ENCODE measurements at regions not wholly inside any gene's neighbourhood (a gene's known extent, or its start where the extent isn't known, plus 50 kb on each side); places are given as distances from the start of the nearest gene placed in this dataset.

GRCh38 chr1:29704430-29704829 lies 468.1 kb downstream of the PTPRU start:
- no peak for DNase-seq

- no peak for DNase-seq
Observed at GRCh38 chr1:29703596-29704370, 467.5 kb downstream of the PTPRU start.

GRCh38 chr1:29700491-29700890 lies 464.2 kb downstream of the PTPRU start:
- no peak for DNase-seq

GRCh38 chr1:29698626-29699025 lies 462.3 kb downstream of the PTPRU start:
- no peak for DNase-seq

DNA sequence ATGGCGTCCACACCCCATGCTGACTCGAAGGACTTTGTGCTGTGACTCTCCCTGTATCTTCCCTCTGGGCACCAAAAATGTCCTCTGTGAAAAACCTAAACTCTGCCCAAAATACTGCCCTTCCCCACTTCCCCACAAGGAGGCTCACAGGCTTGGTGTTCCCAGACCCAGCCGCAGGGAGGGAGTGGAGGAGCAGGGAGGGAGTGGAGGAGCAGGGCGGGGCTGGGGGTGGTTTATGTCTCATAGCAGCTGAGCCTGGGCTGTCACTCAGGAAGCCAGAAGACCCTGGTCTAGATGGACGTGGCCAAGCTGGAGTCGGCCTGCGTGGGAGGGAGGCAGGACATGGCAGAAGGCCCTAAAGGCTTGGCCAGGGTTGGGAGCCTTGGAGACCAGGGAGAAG lies 461.7 kb downstream of the PTPRU start:
- no peak for DNase-seq

DNA sequence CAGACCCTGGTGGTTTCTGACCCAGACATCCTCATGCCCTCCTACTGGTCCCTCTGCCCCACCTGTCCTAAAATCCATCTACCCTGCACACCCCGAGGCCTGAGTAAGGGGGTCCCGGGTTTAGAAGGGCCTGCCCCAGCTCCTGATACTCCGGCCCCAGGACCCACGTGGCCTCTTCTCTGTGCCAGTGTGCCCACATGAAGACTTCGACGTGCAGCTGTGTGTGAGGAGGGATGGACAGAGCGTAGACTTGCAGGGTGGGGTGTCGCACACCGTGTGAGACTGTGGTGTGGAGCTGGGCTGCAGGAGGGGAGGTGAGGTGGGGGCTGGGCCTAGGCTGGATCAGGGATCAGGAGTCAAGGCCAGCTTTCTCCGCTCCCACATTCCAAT lies 461.1 kb downstream of the PTPRU start:
- DNase-seq = no peak

DNA sequence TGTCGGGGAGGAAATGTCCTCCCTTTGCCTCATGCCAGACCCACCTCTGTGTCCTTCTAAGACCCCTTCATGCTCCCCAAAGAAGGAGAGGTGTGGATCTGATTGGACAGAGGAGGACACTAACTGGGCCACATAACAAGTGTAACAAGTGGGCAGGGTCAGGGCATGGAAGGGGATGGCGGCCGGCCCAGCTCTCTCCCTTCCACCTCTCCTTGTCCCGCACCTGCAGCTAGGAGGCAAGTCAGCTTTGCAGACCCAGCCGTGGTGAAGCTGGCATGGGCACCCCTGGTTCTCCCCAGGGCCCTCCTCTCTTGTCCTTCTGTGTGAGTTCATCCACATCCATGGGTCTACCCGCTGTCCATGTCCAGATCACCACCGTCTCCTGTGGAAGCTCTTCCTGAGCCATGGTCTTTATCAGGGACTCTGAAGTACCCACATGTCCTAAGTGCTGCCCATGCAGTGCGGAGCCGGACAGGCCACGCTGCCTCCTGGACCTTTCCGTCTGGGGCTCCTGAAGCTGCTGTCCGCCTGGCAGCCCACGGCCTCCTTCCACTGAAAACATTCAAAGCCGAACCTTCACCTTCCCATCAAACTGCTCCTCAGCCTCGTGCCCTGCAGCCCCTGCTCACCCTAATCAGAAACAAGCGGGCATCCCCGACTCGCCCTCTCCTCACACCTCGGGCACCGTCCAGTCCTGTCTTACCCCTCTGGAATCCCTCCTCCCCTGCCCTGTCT lies 460.5 kb downstream of the PTPRU start:
- no peak for DNase-seq

DNA sequence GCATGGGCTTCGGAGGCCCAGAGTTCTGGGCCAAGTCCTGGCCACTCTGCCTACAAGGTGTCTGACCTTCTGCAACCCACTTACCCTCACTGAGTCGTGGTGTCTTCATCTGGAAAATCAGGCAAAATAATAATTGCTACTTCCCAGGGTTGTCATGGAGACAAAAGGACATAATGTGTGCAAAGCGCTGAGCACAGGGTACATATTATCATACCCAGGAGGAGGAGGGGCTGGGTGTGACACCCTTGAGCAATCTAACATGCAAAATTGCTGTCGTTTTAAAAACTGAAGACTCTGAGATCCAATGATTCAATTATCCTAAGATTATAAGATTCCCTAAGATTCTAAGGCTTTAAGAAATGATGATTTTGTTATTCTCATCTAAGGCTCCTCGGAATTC lies 459.5 kb downstream of the PTPRU start:
- DNase-seq = no peak

GRCh38 chr1:29695036-29695435 lies 458.7 kb downstream of the PTPRU start:
- no peak for DNase-seq

DNA sequence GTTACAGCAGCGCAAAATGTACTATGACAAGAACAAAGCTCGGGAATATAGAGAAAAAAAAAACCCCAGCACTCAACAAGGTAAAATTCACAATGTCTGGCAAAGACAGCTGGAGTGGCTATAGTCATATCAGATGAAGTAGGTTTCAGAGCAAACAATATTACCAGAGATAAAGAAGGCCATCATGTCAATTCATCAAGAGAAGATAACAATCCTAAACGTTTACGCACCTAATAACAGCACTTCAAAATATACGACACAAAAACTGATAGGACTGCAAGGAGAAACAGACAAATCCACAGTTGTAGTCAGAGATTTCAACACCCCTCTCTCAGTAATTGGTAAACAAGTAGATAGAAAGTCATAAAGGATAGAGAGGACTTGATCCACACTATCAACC lies 455.2 kb downstream of the PTPRU start:
- DNase-seq = no peak

GRCh38 chr1:29690156-29690555 lies 453.8 kb downstream of the PTPRU start:
- no peak for DNase-seq

DNA sequence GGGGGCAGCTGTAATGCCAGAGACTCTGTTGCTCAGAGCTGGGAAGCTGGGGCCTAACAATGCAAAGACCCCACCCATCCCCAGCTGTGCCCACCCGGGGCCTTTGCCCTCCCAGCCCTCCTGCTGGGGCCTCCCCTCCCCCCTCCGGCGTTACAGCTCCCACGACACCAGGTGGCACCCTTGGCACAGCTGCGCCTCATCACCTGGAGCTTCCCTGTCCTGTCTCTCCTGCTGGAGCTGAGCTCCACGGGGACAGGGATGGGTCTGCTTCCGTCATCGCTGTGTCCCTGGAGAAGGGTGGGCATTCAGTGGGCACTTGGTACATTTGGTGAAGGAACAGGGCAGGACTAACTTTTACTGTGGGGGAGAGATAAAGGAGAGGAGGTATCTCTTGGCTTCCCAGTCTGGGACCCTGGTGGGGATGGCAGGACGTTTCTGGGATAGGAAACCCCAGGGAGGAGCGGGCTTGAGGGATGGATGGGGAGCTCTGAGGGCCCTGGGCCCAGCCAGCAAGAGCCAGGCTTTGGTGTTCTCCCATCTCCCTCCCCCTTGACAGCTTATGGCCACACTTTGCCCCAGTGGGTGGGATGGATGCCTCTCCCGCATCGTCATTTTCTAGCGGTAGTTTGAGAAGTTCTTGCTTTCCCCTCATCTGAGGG lies 453.2 kb downstream of the PTPRU start:
- no peak for DNase-seq

- no peak for DNase-seq
Observed at GRCh38 chr1:29688471-29689365, 452.4 kb downstream of the PTPRU start.

- no peak for DNase-seq
Observed at GRCh38 chr1:29687601-29688244, 451.4 kb downstream of the PTPRU start.

- DNase-seq = no peak
Observed at GRCh38 chr1:29687166-29687565, 450.8 kb downstream of the PTPRU start.

DNA sequence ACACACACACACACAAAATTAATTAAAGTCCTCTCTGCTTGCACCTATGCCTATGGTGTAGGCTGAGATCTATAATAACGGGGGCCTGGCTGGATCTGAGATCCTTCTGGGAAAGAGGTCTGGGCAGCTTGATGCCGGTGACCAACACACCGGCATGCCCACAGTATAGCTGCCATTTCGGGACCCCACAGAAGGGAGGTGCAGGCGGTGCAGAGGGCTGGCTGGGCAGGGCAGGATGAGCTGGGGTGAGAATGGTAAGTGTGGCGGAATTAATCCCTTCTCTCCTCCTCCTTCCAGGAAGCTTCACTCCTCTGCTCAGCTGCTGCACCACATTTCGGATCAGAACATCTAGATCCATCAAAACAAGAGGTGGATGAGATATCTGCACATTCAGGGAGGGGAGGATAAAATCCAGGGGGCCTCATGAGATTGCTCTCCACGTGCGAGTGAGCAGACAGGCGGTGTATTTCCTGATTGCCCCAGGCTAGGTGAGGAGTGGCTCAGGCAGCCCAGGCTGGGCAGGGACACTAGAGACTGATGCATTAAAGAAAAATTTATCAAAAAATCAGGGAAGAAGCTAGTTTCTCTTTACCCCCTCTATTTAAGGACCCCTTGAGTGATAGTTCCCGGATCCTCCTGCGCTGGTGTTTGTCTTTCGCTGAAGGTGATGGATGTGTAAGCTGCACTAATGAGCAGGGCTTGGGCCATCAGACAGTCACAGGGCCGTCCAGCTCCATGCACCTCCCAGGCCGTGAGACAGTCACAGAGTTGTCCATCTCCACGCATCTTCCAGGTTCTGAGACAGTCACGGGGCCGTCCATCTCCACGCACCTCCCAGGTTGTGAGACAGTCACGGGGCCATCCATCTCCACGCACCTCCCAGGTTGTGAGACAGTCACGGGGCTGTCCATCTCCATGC lies 449.9 kb downstream of the PTPRU start:
- DNase-seq = no peak

DNA sequence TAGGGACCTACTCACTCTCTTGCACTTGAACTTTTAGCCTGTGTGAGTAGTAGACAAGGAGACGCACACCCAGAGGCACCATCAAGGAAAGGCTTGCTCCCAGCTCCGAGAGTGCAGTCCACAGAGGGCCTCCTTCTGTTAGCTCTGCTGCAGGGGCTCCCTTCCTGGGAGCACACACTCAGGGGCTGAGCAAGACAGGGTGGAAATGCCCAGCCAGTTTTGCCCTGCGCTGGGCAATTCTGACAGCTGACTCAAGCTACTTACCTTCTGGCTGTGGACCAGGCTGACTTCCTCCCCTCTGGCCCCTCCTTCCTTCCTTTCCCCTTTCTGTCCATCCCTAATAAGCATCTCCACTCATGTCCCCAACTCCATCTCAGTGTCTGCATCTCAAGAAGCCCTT lies 449.1 kb downstream of the PTPRU start:
- DNase-seq = no peak

DNA sequence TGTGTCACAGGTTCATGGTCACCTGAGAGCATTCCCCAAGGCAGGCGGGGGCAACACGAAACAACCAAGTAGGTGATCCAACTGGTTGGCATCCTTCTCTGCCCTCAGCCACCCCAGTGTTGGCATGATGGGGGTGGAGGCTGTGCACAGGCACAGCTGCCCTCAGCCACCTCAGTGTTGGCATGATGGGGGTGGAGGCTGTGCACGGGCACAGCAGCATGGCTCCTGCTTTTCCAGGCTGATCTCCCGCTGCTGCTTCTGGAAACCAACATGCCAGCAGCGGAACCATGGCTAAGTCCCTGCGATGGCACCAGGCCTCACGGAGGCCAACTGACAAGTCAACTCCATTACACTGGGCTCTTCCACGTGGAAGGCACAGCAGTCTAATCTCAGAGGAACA lies 447.8 kb downstream of the PTPRU start:
- no peak for DNase-seq

DNA sequence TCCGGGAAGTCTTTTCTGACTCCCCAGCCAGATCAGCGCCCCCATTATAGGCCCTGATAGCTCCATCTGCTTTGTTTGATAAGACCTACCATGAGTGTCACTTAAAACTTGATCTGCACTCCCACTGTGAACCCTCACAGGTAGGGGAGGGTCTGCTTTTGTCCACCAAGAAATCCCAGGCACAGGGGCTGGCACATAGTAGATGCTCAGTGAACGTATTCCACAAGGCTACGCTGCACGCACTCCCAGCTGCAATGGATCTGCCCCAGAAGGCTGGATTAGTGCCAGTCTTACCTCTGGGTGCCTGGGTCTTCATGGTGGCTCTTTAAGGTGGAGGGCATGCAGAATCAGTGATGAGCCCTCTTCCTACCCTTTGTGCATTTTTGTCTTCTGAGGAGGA lies 447.1 kb downstream of the PTPRU start:
- no peak for DNase-seq

DNA sequence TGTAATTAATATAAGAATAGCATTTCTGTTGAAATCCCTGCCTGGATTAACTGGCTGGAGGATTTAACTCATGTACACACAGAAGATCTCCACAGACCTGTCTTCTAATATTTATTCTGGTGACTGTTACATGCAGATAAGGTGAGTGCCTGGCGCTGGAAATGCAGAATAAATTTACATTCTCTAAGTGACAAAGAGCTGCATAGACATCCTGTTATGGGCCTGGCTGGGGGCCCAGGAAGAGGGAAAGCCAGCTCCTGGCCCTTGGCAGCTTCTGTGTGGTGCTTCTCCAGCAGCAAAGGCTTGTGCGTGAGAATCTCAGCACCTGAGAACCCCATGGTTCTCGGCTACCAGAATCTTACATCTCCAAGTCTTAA lies 446.6 kb downstream of the PTPRU start:
- DNase-seq = no peak

DNA sequence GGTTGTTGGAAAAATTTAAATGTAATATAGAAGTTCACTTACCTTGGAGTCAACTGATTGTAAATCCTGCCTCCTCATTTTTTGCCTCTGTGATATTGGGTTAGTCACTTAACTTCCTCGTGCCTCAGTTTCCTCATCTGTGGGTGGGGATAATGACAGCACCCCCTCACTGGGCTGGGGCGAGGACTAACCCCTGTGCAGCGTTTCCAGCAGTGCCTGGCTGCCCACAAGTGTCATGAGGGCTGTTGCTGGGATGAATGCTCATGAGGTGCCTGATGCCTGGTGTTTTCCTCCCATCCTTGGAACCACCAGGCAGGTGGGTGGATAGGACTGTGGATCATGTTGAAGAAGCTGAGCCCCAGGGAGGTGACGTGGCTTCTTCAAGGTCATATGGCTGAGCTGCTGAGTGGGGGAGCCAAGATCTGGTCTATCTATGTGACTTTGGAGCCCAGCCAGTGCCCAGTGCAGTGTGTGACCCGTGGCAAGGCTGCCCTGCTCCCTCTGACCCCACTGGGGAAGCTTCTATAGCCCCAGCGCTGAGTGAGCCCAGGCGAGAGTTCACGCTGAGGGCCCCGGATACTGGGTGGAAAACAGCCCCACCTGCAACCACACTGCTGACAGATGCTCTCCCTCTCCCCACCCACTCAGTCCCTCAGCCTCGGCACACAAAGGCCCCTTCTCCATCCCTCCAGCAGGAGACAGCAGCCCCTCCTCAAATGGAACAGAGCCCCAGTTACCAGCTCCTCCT lies 446.0 kb downstream of the PTPRU start:
- no peak for DNase-seq
